ENCODE measurements at regions not wholly inside any gene's neighbourhood (a gene's known extent, or its start where the extent isn't known, plus 50 kb on each side); places are given as distances from the start of the nearest gene placed in this dataset.

DNA sequence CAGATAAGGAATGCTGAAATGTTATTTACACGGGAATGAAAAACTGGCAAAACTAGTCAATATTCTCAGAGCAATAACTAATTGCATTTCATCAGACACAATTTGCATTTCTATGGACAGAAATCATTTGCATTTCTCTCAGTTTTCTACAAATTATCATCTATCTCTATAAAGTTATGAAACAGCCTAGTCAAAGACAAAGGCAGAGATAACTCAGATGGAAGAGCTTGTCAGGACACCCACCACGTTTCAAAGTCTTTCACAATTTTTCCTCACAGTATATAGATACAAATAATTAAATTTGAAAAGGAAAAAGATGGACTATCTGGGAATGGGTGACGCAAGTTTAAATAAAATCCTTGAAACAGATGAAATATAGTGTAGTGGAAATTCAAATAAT, 230.8 kb downstream of the GASK1B start:
- DNase-seq, result no peak

DNA sequence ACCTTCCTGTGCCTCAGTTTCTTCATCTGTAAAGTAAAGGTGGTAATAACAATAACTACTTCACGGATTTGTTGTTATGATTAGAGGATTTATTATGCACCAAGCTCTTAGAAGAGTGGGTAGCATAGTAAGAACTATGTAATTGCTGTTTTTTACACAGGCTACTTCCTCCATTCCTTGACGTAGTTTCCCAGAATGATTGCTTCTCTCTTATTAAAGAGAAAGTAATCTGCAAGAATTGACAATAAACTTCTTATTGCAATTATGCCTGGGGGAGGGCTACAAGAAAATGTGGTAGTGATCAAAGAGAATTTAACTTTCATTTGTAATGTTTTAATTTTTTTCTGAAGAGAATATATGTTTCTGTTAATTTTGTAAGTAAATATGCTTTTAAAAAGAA, 238.7 kb downstream of the GASK1B start:
- DNase-seq, result no peak

DNA sequence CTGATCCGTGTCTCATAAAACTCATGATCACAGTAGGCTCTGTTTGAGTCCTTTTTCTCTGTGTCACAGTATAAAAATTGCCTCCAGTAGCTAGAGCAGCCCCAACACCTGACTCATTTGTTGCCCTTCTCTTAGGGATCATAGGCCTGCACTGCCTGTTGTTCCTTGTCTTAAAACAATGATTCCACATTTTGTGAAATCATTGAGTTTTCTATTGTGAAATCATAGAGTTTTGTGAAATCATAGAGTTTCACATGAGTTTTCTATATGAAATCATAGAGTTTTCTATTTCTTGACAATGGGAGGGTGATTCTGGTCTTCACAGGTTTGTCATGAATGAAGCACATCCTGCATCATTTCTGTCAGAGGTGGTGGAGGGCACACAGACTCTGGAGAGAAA, 239.9 kb downstream of the GASK1B start:
- DNase-seq, result no peak

- DNase-seq, result no peak
Measured at GRCh38 chr4:157929486-157929885, 243.3 kb downstream of the GASK1B start.

GRCh38 chr4:157918036-157918832, 254.6 kb downstream of the GASK1B start:
- DNase-seq, result no peak

- no peak for DNase-seq
Measured at GRCh38 chr4:157912212-157912611, 260.6 kb downstream of the GASK1B start.

DNA sequence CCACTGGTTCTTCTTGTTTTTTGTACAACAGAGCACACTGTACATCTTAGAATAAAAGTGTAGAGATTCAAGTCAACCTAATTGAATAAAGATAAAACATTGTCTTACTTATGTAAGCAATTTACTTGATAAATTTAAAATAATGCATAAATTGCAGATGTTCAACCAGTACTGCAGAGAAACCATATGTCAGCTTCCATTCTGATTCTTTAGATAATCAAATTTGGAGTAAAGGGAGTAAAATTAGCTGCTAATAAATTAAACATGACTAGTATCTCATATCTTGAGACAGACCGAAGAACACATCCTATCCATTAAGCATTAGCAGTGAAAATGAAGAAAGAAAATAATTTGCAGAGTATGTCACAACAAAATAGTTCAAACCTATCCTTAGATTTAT, 261.2 kb downstream of the GASK1B start:
- no peak for DNase-seq

DNA sequence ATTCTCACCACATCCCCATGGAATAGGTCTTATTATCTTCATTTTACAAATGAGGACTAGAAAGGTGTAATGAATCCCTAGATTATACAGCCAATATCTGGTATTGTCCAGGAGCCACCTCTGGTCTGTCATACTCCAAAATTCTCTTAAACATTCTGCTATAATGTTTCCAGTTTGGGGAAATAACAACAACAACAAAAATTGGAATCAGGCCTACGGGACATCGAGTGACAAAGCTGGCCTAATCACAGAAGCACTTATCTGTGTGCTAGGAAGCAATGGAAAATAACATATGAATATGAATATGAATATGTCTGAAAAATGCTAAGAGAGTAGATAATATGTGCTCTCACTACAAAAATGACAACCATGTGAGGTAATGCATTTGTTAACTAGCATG, 264.1 kb downstream of the GASK1B start:
- no peak for DNase-seq

DNA sequence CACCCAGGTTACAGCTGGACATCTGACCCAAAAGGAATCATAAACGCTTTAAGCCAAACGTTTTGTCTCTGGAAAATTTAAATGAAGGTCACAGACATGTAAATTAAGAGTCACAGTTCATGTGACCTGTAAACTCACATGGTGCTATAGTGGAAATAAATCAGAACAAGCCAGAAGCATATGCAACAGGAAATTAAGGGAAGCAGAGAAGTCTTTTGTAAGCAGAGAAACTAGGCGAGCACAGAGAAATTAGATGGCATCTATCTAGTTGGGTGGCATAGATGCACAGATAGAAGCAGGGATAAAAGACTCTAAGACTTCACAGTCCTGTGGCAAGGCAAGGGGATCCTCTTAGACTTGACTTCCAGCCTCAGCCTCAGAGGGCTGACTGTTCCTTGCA, 264.8 kb downstream of the GASK1B start:
- no peak for DNase-seq

DNA sequence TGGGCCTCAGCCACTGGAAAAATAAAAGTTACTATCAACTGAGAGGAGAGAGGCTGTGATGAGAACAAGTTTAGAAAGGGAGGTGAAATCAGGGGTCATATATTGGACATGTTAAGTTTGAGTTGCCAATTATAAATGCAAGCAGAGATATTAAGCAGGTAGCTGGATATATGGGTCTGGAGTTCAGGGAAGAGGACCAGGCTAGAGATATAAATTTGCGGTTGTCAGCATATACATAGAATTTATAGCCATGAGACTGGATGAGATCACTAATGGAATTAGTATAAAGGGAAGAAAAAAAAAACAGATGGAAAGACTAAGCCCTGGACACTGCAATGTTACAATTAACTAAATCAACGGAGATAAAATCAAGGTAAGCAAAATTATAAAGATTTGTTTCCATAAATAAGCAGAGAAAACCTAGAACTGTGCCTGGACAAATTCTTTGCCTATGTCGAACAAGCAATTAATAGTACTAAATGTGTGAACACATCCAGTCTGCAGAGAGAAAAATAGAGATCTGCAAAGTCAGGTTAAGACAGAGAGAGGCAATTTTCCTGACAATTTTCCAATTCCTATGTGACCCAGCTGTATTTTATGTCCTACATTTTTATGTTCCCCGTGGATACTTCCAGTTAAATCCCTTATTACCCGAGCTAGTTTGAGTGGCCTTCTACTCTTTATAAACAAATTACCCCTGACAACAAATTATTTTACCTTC, 265.4 kb downstream of the GASK1B start:
- DNase-seq, result no peak

DNA sequence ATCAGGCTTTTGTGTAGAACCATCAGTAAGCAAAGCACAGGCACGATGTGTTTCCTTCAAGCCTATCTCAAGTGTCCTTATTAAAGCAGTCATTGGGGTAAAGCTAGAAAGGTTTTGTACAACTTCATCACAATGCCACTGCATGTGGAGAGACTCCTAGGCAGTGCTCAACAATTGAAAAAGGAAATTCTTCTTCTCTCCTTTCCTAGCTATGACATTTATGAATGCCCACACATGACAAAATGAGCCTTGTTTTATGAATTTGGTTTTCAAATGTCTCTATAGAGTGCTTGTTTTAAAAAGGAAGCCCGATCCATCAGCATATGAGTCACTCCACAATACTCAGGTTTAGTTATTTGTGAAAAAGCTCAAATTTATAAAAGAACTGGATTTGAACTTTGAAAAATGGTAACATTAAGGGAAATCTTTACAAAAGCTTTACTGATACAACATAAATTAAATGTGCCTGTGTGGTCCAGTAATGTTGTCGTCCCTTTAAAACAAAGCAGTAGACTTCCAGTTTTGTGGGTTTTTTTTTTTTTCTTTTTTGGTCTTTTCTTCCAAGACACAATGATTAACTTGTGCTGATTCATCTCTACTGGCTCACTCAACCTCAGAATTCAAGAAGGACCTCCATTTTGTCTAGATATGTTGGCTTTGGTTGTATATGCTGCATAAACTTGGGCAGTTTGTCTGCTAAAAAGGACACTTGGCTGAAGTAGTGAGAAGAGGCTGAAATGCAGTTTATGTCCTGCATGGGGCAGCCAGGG, 273.8 kb downstream of the GASK1B start:
- no peak for DNase-seq

- no peak for DNase-seq
Measured at GRCh38 chr4:157897855-157898370, 274.9 kb downstream of the GASK1B start.

DNA sequence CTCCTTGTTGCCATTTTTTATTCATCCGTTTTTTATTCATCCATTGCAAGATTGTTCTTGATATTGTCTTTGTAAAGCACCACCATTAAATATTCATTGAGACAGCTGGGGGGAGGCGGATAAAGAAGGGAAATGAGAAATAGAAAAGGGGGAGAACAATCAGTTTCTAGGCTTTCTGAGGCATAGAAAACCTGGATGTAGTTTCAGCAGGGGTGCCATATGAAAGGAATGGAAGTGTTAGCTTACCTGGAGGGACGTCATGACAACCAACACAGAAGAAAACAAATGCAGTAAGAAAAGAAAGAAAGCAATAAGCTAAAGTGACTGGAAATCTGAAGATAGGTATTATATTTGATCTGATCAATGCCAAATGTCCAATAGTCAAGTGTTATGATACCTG, 276.1 kb downstream of the GASK1B start:
- DNase-seq, result no peak

DNA sequence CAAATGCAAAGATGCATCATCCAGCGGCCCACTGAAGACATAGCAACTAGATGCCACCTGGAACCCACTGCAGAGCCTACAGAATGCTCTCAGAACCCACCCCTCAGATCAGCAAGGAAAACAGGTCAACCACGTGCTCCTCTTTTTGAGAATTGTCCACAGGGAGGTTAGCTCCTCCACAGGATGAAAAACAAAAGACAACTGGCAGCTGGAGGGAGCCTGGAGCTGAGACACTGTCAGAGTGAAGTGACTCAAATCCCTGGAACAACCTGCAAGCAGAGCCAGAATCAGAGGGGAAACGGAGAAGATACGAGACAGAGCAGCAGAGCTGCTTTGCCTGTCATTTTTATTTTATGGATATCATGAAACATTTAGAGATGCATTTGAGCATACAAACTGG, 277.6 kb downstream of the GASK1B start:
- no peak for DNase-seq

- DNase-seq, result no peak
Measured at GRCh38 chr4:157889788-157890187, 283.0 kb downstream of the GASK1B start.

GRCh38 chr4:157888281-157888680, 284.5 kb downstream of the GASK1B start:
- DNase-seq, result no peak

DNA sequence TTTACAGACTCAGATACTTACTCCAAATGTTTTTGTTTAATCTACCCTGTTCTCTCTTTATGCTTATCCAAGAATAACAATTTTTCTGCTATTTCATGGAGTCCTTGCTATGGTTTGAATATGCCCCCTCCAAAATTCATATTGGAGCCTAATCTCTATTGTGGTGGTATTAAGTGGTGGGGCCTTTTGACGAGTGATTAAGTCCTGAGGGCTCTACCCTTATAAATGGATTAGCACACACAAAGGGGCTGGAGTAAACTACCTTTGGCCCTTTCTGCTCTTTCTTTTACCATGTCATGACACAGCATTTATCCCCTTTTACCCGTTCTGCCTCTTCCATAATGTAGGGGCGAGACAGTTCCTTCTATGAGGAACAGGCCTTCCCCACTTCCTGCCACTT, 285.5 kb downstream of the GASK1B start:
- DNase-seq, result no peak

GRCh38 chr4:157886645-157887044, 286.2 kb downstream of the GASK1B start:
- no peak for DNase-seq

GRCh38 chr4:157885811-157886210, 287.0 kb downstream of the GASK1B start:
- no peak for DNase-seq

GRCh38 chr4:157882901-157883300, 289.9 kb downstream of the GASK1B start:
- DNase-seq, result no peak

DNA sequence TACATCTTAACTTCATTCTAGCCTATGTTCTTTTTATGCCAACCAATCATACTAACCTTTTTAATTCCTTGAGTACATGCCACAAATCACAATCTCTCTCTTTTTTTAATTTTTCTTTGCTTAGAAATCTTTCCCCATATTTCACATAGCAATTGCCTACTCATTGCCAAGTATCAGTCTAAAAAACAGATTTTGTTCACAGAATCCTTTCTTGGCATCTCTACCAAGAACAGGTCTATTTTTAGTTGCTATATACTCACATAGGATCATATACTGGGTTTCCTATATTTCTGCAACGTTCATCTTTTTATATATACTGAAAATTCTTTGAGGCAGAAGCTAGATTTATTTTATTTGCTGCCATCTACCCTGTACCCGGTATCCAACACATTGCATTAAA, 292.1 kb downstream of the GASK1B start:
- DNase-seq, result no peak

DNA sequence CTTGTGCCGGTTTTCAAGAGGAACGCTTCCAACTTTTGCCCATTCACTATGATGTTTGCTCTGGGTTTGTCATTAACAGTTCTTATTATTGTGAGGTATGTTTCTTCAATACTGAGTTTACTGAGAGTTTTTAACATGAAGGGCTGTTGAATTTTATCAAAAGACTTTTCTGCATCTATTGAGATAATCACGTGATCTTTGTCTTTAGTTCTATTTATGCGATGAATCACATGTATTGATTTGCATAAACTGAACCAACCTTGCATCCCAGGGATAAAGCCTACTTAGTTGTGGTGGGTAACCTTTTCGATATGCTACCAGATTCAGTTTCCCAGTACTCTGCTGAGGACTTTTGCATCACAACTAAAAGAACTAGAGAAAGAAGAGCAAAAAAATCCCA, 318.0 kb downstream of the GASK1B start:
- DNase-seq, result no peak

DNA sequence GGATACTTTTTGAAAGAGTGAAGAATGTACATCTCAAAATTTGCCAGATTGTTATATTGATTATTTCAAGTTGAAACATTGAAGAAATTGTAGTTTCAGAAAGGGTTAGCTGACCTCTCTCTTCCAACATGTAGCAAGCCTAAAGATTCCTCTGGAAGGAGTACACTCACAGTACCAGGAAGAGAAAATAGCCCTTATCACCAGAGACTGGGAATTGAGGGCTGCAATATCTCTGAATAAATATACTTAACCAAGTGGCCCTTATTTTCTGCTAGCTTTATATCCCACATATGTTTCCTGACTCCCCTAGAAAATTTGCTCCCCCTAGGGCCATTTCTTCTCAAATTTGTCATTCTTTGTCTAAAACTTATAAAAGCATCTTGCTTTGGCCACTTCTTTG, 332.2 kb downstream of the GASK1B start:
- no peak for DNase-seq

GRCh38 chr4:157840034-157840433, 332.8 kb downstream of the GASK1B start:
- no peak for DNase-seq

Measured in activated T-cell treated with anti-CD3 and anti-CD28 coated beads, Interleukin-2, amount 50 U/mL, for 48 hours (primary cell).